Cardiac muscle cell (in vitro differentiated cells and primary cell): ENCODE measurements at regions not wholly inside any gene's neighbourhood (a gene's known extent, or its start where the extent isn't known, plus 50 kb on each side); places are given as distances from the start of the nearest gene placed in this dataset.

Experiments
- DNase-seq, 2 donors: peaks; one replicate each; pipeline versions ENCODE4 v3.0.0 to v3.0.0-alpha.2; 2010 to 2017; ENCODE audit warnings: low read depth in 1 of 2, low spot score in 1 of 2
- H3K27ac ChIP-seq: fragments of 200-600 bp; sonication (generic); 2 replicates; pipeline ENCODE4 v1.5.1; 2016
- H3K27me3 ChIP-seq: fragments of 200-600 bp; sonication (generic); 2 replicates; pipeline ENCODE4 v1.6.0; 2016; ENCODE audit warnings: control low read depth
- H3K36me3 ChIP-seq: fragments of 200-600 bp; sonication (generic); 2 replicates; pipeline ENCODE4 v1.5.1; 2016; ENCODE audit warnings: control low read depth
- H3K4me1 ChIP-seq: fragments of 200-600 bp; sonication (generic); 2 replicates; pipeline ENCODE4 v1.8.1; 2017; ENCODE audit warnings: low read depth, mild to moderate bottlenecking, mixed run types
- H3K4me3 ChIP-seq: fragments of 200-600 bp; sonication (generic); 2 replicates; pipeline ENCODE4 v1.5.1; 2016; ENCODE audit warnings: mild to moderate bottlenecking
- H3K9me3 ChIP-seq: fragments of 200-600 bp; sonication (generic); 2 replicates; pipeline ENCODE4 v1.5.1; 2017; ENCODE audit warnings: low read depth, mild to moderate bottlenecking, control low read depth
- CTCF ChIP-seq: IDR thresholded peaks from 2 replicates; pipeline ENCODE4 v1.5.1; 2012; ENCODE audit warnings: low read depth, mild to moderate bottlenecking, low read length

DNA sequence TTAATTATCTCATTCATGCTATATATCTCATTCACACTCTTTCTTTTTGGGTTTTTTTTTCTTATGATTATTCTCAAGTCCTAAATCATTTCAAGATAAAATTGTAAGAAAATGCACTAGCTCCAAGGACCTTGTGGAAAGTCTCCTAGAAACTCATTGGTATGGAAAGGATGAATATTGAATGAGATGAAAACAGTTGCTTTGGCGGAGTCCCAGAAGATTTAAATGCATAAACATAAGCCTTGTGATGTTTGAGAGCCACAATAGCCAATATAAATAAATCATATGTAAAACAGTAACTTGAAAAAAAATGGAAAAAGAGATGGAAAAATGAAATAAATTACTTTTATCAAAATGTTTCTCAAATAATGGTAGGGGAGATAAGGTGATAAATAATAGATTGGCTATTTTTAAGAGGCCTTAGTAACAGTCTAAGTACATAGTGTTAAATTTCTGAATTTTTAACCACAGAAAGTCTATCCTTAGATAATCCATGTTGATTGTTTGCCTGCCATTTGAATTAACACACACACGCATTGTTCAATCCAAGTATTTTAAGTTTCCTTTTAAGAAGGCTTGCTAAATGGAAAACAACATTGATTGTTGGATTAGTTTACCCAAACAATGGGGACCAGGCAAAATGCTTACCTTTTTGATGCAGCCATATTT, 81.1 kb upstream of the CD2AP start:
- no peak for TF ChIP-seq CTCF
- Histone ChIP-seq H3K27ac (no peak overlapping the region), H3K36me3 (no peaks in the 10 kb centered on the region), H3K4me1 (no peaks in the 10 kb centered on the region), H3K27me3 (no peaks in the 10 kb centered on the region), H3K9me3 (no peaks in the 10 kb centered on the region), H3K4me3 (no peak overlapping the region)
- no peak for DNase-seq

DNA sequence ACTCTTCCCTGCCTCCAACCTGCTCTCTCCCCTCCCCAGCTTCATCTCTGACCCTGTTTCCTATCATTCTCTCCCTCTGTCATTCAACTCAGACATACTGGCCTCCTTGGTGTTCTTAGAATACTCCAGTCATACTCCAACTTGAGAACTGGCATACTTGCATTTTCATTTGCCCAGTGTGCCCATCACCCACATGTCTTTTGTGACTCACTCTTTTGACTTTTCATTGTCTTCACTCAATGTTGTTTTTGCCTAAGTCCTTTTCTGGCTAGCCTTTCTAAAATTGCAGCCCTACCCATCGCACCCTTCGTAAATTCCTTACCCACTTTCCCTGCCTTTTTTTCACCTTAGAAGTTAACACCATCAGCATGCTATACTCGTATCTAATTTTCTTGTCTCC, 77.0 kb upstream of the CD2AP start:
- Histone ChIP-seq H3K4me3 (no peak overlapping the region), H3K27ac (no peak overlapping the region), H3K27me3 (no peaks in the 10 kb centered on the region), H3K9me3 (no peaks in the 10 kb centered on the region), H3K4me1 (no peaks in the 10 kb centered on the region), H3K36me3 (no peaks in the 10 kb centered on the region)
- TF ChIP-seq CTCF, result no peak
- DNase-seq, result no peak

- H3K36me3 ChIP-seq, result no peaks in the 10 kb centered on the region
- TF ChIP-seq CTCF, result no peak
- no peaks in the 10 kb centered on the region for H3K4me1 ChIP-seq
- no peaks in the 10 kb centered on the region for H3K9me3 ChIP-seq
- H3K4me3 ChIP-seq, result no peak overlapping the region
- no peaks in the 10 kb centered on the region for H3K27me3 ChIP-seq
- DNase-seq, result no peak
- H3K27ac ChIP-seq, result no peak overlapping the region
These were observed 75.5 kb upstream of the CD2AP start for GRCh38 chr6:47402081-47402480.

- H3K4me3 ChIP-seq, result no peak overlapping the region
- no peak overlapping the region for H3K27ac ChIP-seq
- H3K27me3 ChIP-seq, result no peaks in the 10 kb centered on the region
- no peaks in the 10 kb centered on the region for H3K9me3 ChIP-seq
- no peak for TF ChIP-seq CTCF
- H3K4me1 ChIP-seq, result no peaks in the 10 kb centered on the region
- DNase-seq, result no peak
- H3K36me3 ChIP-seq, result no peaks in the 10 kb centered on the region
These were observed 74.5 kb upstream of the CD2AP start for GRCh38 chr6:47403056-47403455.

GRCh38 chr6:47403801-47404200, 73.8 kb upstream of the CD2AP start:
- H3K9me3 ChIP-seq, result no peaks in the 10 kb centered on the region
- H3K4me3 ChIP-seq, result no peak overlapping the region
- H3K27ac ChIP-seq, result no peak overlapping the region
- DNase-seq, result no peak
- H3K36me3 ChIP-seq, result no peaks in the 10 kb centered on the region
- no peak for TF ChIP-seq CTCF
- H3K27me3 ChIP-seq, result no peaks in the 10 kb centered on the region
- H3K4me1 ChIP-seq, result no peaks in the 10 kb centered on the region
